GM12892 (cell line): ENCODE measurements at regions not wholly inside any gene's neighbourhood (a gene's known extent, or its start where the extent isn't known, plus 50 kb on each side); places are given as distances from the start of the nearest gene placed in this dataset.

Source experiments
- POLR2A ChIP-seq: IDR thresholded peaks from 2 replicates; pipeline ENCODE4 v1.6.1; 2011; ENCODE audit warnings: low read depth, low read length, control low read depth
- POLR2AphosphoS5 ChIP-seq: IDR thresholded peaks from 2 replicates; pipeline ENCODE4 v1.6.1; 2011; ENCODE audit warnings: low read depth, low read length, control low read depth
- TAF1 ChIP-seq: IDR thresholded peaks from 2 replicates; pipeline ENCODE4 v1.6.1; 2011; ENCODE audit warnings: low read depth, mild to moderate bottlenecking, control low read depth, low read length, borderline replicate concordance

DNA sequence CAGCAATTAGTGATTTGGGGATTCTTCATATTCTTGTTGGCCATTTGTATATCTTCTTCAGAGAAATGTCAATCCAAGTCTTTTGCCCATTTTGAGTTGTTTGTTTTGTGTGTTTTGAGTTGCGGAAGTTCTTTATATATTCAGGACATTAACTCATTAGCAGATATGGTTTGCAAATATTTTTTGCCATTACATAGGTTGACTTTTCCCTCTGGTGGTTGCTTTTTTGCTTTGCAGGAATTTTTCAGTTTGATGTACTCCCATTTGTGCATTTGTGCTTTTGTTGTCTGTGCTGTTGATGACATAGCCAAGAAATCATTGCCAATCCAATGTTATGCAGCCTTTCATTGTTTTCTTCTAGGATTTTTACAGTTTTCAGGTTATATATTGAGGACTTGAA, 63.6 kb upstream of the DNAJC1 start:
- TF ChIP-seq POLR2AphosphoS5 (no peak), POLR2A (no peak), TAF1 (no peak)
